IMR-90 (cell line): ENCODE measurements at regions not wholly inside any gene's neighbourhood (a gene's known extent, or its start where the extent isn't known, plus 50 kb on each side); places are given as distances from the start of the nearest gene placed in this dataset.

Source experiments
- ATAC-seq: fragments of 200-7000 bp; cut with Tn5 transposase; 2 replicates; pipeline ENCODE4 v1.9.1; 2020; ENCODE audit warnings: low read depth, mild to moderate bottlenecking, moderate library complexity
- BruUV-seq: library from RNA; stranded (reverse); fragments of 400-500 nt; replicated peaks from 2 replicates; lab custom pipeline; 2021; lab: Mats Ljungman, UMichigan
- CTCF ChIA-PET: fragments of 300-600 bp; formaldehyde crosslinking; extraction: SDS; loops from one replicate; lab custom pipeline; 2021; ENCODE audit warnings: antibody characterized with exemption; lab: Yijun Ruan, JAX
- POLR2A ChIA-PET: fragments of 300-600 bp; sonication (Branson Sonifier 250); formaldehyde crosslinking; loops from one replicate; lab custom pipeline; 2022; ENCODE audit warnings: antibody characterized with exemption; ENCODE audit not compliant: unreplicated experiment; lab: Charles Lee
- DNase-seq: peaks from one replicate; pipeline ENCODE4 v3.0.0; 2013
- H2AFZ ChIP-seq: replicated peaks from 2 replicates; pipeline ENCODE3; 2013; ENCODE audit warnings: low read length, mild to moderate bottlenecking; ENCODE audit not compliant: poor library complexity
- H2AK5ac ChIP-seq: 2 replicates; pipeline ENCODE4 v1.6.1; 2013; ENCODE audit warnings: low read depth, low read length, inconsistent platforms
- H2AK9ac ChIP-seq: replicated peaks from 2 replicates; pipeline ENCODE3; 2013; ENCODE audit warnings: mild to moderate bottlenecking, low read depth, low read length, moderate library complexity; ENCODE audit not compliant: poor library complexity
- H2BK120ac ChIP-seq: 2 replicates; pipeline ENCODE4 v1.6.1; 2013; ENCODE audit warnings: low read depth, low read length, inconsistent platforms
- H2BK15ac ChIP-seq: 3 replicates; pipeline ENCODE4 v1.6.1; 2013; ENCODE audit warnings: low read depth, low read length, inconsistent platforms
- H2BK20ac ChIP-seq: 2 replicates; pipeline ENCODE4 v1.6.1; 2013; ENCODE audit warnings: low read depth, mild to moderate bottlenecking, inconsistent platforms, low read length, moderate library complexity
- H2BK5ac ChIP-seq: 2 replicates; pipeline ENCODE4 v1.6.1; 2013; ENCODE audit warnings: mild to moderate bottlenecking, low read depth, low read length, inconsistent platforms; ENCODE audit not compliant: poor library complexity, severe bottlenecking
- H3K14ac ChIP-seq: replicated peaks from 2 replicates; pipeline ENCODE4 v1.6.1; 2013; ENCODE audit warnings: low read depth, low read length, inconsistent platforms
- H3K18ac ChIP-seq: 2 replicates; pipeline ENCODE4 v1.6.1; 2013; ENCODE audit warnings: low read depth, low read length, control low read depth
- H3K23ac ChIP-seq: 2 replicates; pipeline ENCODE4 v1.6.1; 2013; ENCODE audit warnings: low read depth, low read length, inconsistent platforms
- H3K27ac ChIP-seq: 2 replicates; pipeline ENCODE4 v1.5.1; 2013; ENCODE audit warnings: mild to moderate bottlenecking, control low read depth, low read length; ENCODE audit not compliant: insufficient read depth
- H3K27me3 ChIP-seq: 2 replicates; pipeline ENCODE4 v1.6.1; 2013; ENCODE audit warnings: low read length; ENCODE audit not compliant: control insufficient read depth, insufficient read depth
- H3K36me3 ChIP-seq: 2 replicates; pipeline ENCODE4 v1.6.1; 2013; ENCODE audit warnings: low read length, mixed read lengths; ENCODE audit not compliant: control insufficient read depth, insufficient read depth
- H3K4ac ChIP-seq: 2 replicates; pipeline ENCODE4 v1.6.1; 2013; ENCODE audit warnings: low read depth, low read length, inconsistent platforms
- H3K4me1 ChIP-seq: 2 replicates; pipeline ENCODE4 v1.6.1; 2013; ENCODE audit warnings: low read length, mixed read lengths; ENCODE audit not compliant: control insufficient read depth, insufficient read depth
- H3K4me2 ChIP-seq: 2 replicates; pipeline ENCODE4 v1.6.1; 2013; ENCODE audit warnings: low read depth, mild to moderate bottlenecking, control low read depth, low read length, moderate library complexity
- H3K4me3 ChIP-seq: 2 replicates; pipeline ENCODE4 v1.5.1; 2013; ENCODE audit warnings: low read depth, mild to moderate bottlenecking, control low read depth, low read length, moderate library complexity; ENCODE audit not compliant: insufficient read depth
- H3K56ac ChIP-seq: 2 replicates; pipeline ENCODE4 v1.6.1; 2013; ENCODE audit warnings: low read length, inconsistent platforms; ENCODE audit not compliant: insufficient read depth; ENCODE audit errors: extremely low read depth
- H3K79me1 ChIP-seq, 2 experiments: 2 replicates each; pipeline ENCODE4 v1.6.1; 2013; ENCODE audit warnings: low read length in 2 of 2, inconsistent platforms in 1 of 2, low read depth in 1 of 2
- H3K9ac ChIP-seq: 2 replicates; pipeline ENCODE4 v1.6.1; 2013; ENCODE audit warnings: low read depth, low read length, control low read depth
- H3K9me1 ChIP-seq: 2 replicates; pipeline ENCODE4 v1.6.1; 2013; ENCODE audit warnings: low read length, inconsistent platforms; ENCODE audit not compliant: insufficient read depth
- H3K9me3 ChIP-seq: 2 replicates; pipeline ENCODE4 v1.6.1; 2013; ENCODE audit warnings: low read length; ENCODE audit not compliant: control insufficient read depth, insufficient read depth
- H4K20me1 ChIP-seq: 2 replicates; pipeline ENCODE4 v1.6.1; 2013; ENCODE audit warnings: low read length, inconsistent platforms; ENCODE audit not compliant: insufficient read depth
- H4K5ac ChIP-seq: 2 replicates; pipeline ENCODE4 v1.6.1; 2013; ENCODE audit warnings: mild to moderate bottlenecking, low read depth, low read length, control low read depth
- H4K8ac ChIP-seq, 2 experiments: 2 replicates each; pipeline ENCODE4 v1.6.1; 2013; ENCODE audit warnings: low read depth in 2 of 2, low read length in 2 of 2, control low read depth in 1 of 2, inconsistent platforms in 1 of 2
- H4K91ac ChIP-seq: 2 replicates; pipeline ENCODE4 v1.6.1; 2013; ENCODE audit warnings: low read depth, low read length, inconsistent platforms; ENCODE audit not compliant: insufficient read depth
- BHLHE40 ChIP-seq: fragments of 150-350 bp; IDR thresholded peaks from 2 replicates; pipeline ENCODE4 v1.6.1; 2016; ENCODE audit warnings: mild to moderate bottlenecking, low read depth, low read length
- NFE2L2 ChIP-seq: fragments of 150-350 bp; IDR thresholded peaks from 2 replicates; pipeline ENCODE4 v1.6.1; 2016; ENCODE audit warnings: low read depth, mild to moderate bottlenecking, low read length
- POLR2A ChIP-seq: IDR thresholded peaks from 2 replicates; pipeline ENCODE4 v1.6.1; 2012; ENCODE audit warnings: mild to moderate bottlenecking, low read depth, low read length
- RAD21 ChIP-seq: IDR thresholded peaks from 2 replicates; pipeline ENCODE4 v1.6.1; 2012; ENCODE audit warnings: low read length, improper control_type of control experiment
- RFX5 ChIP-seq: IDR thresholded peaks from 2 replicates; pipeline ENCODE4 v1.8.0; 2012; ENCODE audit warnings: low read depth, mild to moderate bottlenecking, low read length, moderate library complexity
- USF2 ChIP-seq: fragments of 150-350 bp; IDR thresholded peaks from 2 replicates; pipeline ENCODE4 v1.6.1; 2017; ENCODE audit warnings: mild to moderate bottlenecking, antibody characterized with exemption, low read length, low read depth
- WGBS, 2 experiments: methylation state at CpG; one replicate each; pipeline versions ENCODE4 v1.1.5 to v1.1.7; 2013; ENCODE audit warnings: missing lambda C conversion rate in 2 of 2; ENCODE audit not compliant: insufficient read length in 1 of 2; ENCODE audit errors: extremely low coverage in 2 of 2; 5-methylcytosine and 5-hydroxymethylcytosine counted together
- dilution Hi-C: fragments of 300-500 bp; cut with HindIII; formaldehyde crosslinking; loops from one replicate; pipeline ENCODE4 v1.14.3; 2018; ENCODE audit warnings: low sequenced_read_pairs; ENCODE audit not compliant: unreplicated experiment
- in situ Hi-C: fragments of 300-500 bp; cut with MboI; formaldehyde crosslinking; loops from 3 replicates; pipeline ENCODE4 v1.14.3; 2019; ENCODE audit warnings: low sequenced_read_pairs, inconsistent platforms, mixed read lengths
- intact Hi-C: fragments of 100-400 bp; cut with micrococcal nuclease; formaldehyde crosslinking; loops from 2 replicates; pipeline ENCODE4 v1.10.0; 2022

DNA sequence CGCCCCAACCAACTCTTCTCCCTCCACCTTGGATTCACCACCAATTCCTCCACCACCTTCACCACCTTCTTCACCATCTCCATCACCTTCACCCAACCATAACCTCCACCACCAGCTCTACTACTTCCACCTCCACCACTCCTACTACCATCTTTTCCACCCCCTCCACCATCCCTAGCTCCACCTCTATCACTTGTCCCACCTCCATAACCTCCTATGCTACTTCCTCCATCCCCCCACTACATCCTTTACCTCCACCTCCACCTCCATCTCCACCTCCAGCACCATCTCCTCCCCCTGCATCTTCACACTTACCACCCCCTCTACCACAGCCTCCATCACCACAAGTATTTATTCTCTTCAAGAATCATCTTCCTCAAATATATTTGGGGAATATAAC, 254.9 kb upstream of the EGLN3 start:
- Histone ChIP-seq H3K9ac (no peak overlapping the region), H2AK9ac (no peak overlapping the region), H3K9me3 (no peaks in the 10 kb centered on the region), H3K27ac (no peak overlapping the region), H3K4me3 (no peak overlapping the region), H2BK15ac (no peak overlapping the region), H3K14ac (no peak overlapping the region), H2AFZ (no peak overlapping the region), H4K20me1 (no peaks in the 10 kb centered on the region), H3K4ac (no peak overlapping the region), H3K36me3 (no peaks in the 10 kb centered on the region), H4K8ac (no peak overlapping the region), H3K4me1 (no peaks in the 10 kb centered on the region), H3K56ac (no peak overlapping the region), H4K5ac (no peak overlapping the region), H3K4me2 (no peak overlapping the region), H3K23ac (no peak overlapping the region), H2BK20ac (no peak overlapping the region), H2BK120ac (no peak overlapping the region), H3K27me3 (no peaks in the 10 kb centered on the region), H3K79me1 (no peaks in the 10 kb centered on the region), H4K91ac (no peak overlapping the region), H2BK5ac (no peak overlapping the region), H3K18ac (no peak overlapping the region), H3K9me1 (no peaks in the 10 kb centered on the region), H2AK5ac (no peak overlapping the region)
- 56% methylated on average over 1 of the region's 1 CpG; no CpG with 5 or more reads in 1 of the 2 experiments for WGBS, 2 experiments
- dilution Hi-C loops (no loop called here), intact Hi-C loops (no loop called here), in situ Hi-C loops (no loop called here)
- no TSS peak for BruUV-seq
- TF ChIP-seq BHLHE40: no peak
- TF ChIP-seq USF2: no peak
- no peak for TF ChIP-seq RAD21
- TF ChIP-seq RFX5: no peak
- TF ChIP-seq POLR2A: no peak
- no peak for TF ChIP-seq NFE2L2
- DNase-seq: no peak
- POLR2A ChIA-PET: no interaction called here
- no peak for ATAC-seq
- CTCF ChIA-PET: no interaction called here
